IMR-90 (cell line): ENCODE measurements at regions not wholly inside any gene's neighbourhood (a gene's known extent, or its start where the extent isn't known, plus 50 kb on each side); places are given as distances from the start of the nearest gene placed in this dataset.

Source experiments
- ATAC-seq: fragments of 200-7000 bp; cut with Tn5 transposase; 2 replicates; pipeline ENCODE4 v1.9.1; 2020; ENCODE audit warnings: low read depth, mild to moderate bottlenecking, moderate library complexity
- BruUV-seq: library from RNA; stranded (reverse); fragments of 400-500 nt; replicated peaks from 2 replicates; lab custom pipeline; 2021; lab: Mats Ljungman, UMichigan
- CTCF ChIA-PET: fragments of 300-600 bp; formaldehyde crosslinking; extraction: SDS; loops from one replicate; lab custom pipeline; 2021; ENCODE audit warnings: antibody characterized with exemption; lab: Yijun Ruan, JAX
- POLR2A ChIA-PET: fragments of 300-600 bp; sonication (Branson Sonifier 250); formaldehyde crosslinking; loops from one replicate; lab custom pipeline; 2022; ENCODE audit warnings: antibody characterized with exemption; ENCODE audit not compliant: unreplicated experiment; lab: Charles Lee
- DNase-seq: peaks from one replicate; pipeline ENCODE4 v3.0.0; 2013
- H2AFZ ChIP-seq: replicated peaks from 2 replicates; pipeline ENCODE3; 2013; ENCODE audit warnings: low read length, mild to moderate bottlenecking; ENCODE audit not compliant: poor library complexity
- H2AK5ac ChIP-seq: 2 replicates; pipeline ENCODE4 v1.6.1; 2013; ENCODE audit warnings: low read depth, low read length, inconsistent platforms
- H2AK9ac ChIP-seq: replicated peaks from 2 replicates; pipeline ENCODE3; 2013; ENCODE audit warnings: mild to moderate bottlenecking, low read depth, low read length, moderate library complexity; ENCODE audit not compliant: poor library complexity
- H2BK120ac ChIP-seq: 2 replicates; pipeline ENCODE4 v1.6.1; 2013; ENCODE audit warnings: low read depth, low read length, inconsistent platforms
- H2BK15ac ChIP-seq: 3 replicates; pipeline ENCODE4 v1.6.1; 2013; ENCODE audit warnings: low read depth, low read length, inconsistent platforms
- H2BK20ac ChIP-seq: 2 replicates; pipeline ENCODE4 v1.6.1; 2013; ENCODE audit warnings: low read depth, mild to moderate bottlenecking, inconsistent platforms, low read length, moderate library complexity
- H2BK5ac ChIP-seq: 2 replicates; pipeline ENCODE4 v1.6.1; 2013; ENCODE audit warnings: mild to moderate bottlenecking, low read depth, low read length, inconsistent platforms; ENCODE audit not compliant: poor library complexity, severe bottlenecking
- H3K14ac ChIP-seq: replicated peaks from 2 replicates; pipeline ENCODE4 v1.6.1; 2013; ENCODE audit warnings: low read depth, low read length, inconsistent platforms
- H3K18ac ChIP-seq: 2 replicates; pipeline ENCODE4 v1.6.1; 2013; ENCODE audit warnings: low read depth, low read length, control low read depth
- H3K23ac ChIP-seq: 2 replicates; pipeline ENCODE4 v1.6.1; 2013; ENCODE audit warnings: low read depth, low read length, inconsistent platforms
- H3K27ac ChIP-seq: 2 replicates; pipeline ENCODE4 v1.5.1; 2013; ENCODE audit warnings: mild to moderate bottlenecking, control low read depth, low read length; ENCODE audit not compliant: insufficient read depth
- H3K27me3 ChIP-seq: 2 replicates; pipeline ENCODE4 v1.6.1; 2013; ENCODE audit warnings: low read length; ENCODE audit not compliant: control insufficient read depth, insufficient read depth
- H3K36me3 ChIP-seq: 2 replicates; pipeline ENCODE4 v1.6.1; 2013; ENCODE audit warnings: low read length, mixed read lengths; ENCODE audit not compliant: control insufficient read depth, insufficient read depth
- H3K4ac ChIP-seq: 2 replicates; pipeline ENCODE4 v1.6.1; 2013; ENCODE audit warnings: low read depth, low read length, inconsistent platforms
- H3K4me1 ChIP-seq: 2 replicates; pipeline ENCODE4 v1.6.1; 2013; ENCODE audit warnings: low read length, mixed read lengths; ENCODE audit not compliant: control insufficient read depth, insufficient read depth
- H3K4me2 ChIP-seq: 2 replicates; pipeline ENCODE4 v1.6.1; 2013; ENCODE audit warnings: low read depth, mild to moderate bottlenecking, control low read depth, low read length, moderate library complexity
- H3K4me3 ChIP-seq: 2 replicates; pipeline ENCODE4 v1.5.1; 2013; ENCODE audit warnings: low read depth, mild to moderate bottlenecking, control low read depth, low read length, moderate library complexity; ENCODE audit not compliant: insufficient read depth
- H3K56ac ChIP-seq: 2 replicates; pipeline ENCODE4 v1.6.1; 2013; ENCODE audit warnings: low read length, inconsistent platforms; ENCODE audit not compliant: insufficient read depth; ENCODE audit errors: extremely low read depth
- H3K79me1 ChIP-seq, 2 experiments: 2 replicates each; pipeline ENCODE4 v1.6.1; 2013; ENCODE audit warnings: low read length in 2 of 2, inconsistent platforms in 1 of 2, low read depth in 1 of 2
- H3K9ac ChIP-seq: 2 replicates; pipeline ENCODE4 v1.6.1; 2013; ENCODE audit warnings: low read depth, low read length, control low read depth
- H3K9me1 ChIP-seq: 2 replicates; pipeline ENCODE4 v1.6.1; 2013; ENCODE audit warnings: low read length, inconsistent platforms; ENCODE audit not compliant: insufficient read depth
- H3K9me3 ChIP-seq: 2 replicates; pipeline ENCODE4 v1.6.1; 2013; ENCODE audit warnings: low read length; ENCODE audit not compliant: control insufficient read depth, insufficient read depth
- H4K20me1 ChIP-seq: 2 replicates; pipeline ENCODE4 v1.6.1; 2013; ENCODE audit warnings: low read length, inconsistent platforms; ENCODE audit not compliant: insufficient read depth
- H4K5ac ChIP-seq: 2 replicates; pipeline ENCODE4 v1.6.1; 2013; ENCODE audit warnings: mild to moderate bottlenecking, low read depth, low read length, control low read depth
- H4K8ac ChIP-seq, 2 experiments: 2 replicates each; pipeline ENCODE4 v1.6.1; 2013; ENCODE audit warnings: low read depth in 2 of 2, low read length in 2 of 2, control low read depth in 1 of 2, inconsistent platforms in 1 of 2
- H4K91ac ChIP-seq: 2 replicates; pipeline ENCODE4 v1.6.1; 2013; ENCODE audit warnings: low read depth, low read length, inconsistent platforms; ENCODE audit not compliant: insufficient read depth
- BHLHE40 ChIP-seq: fragments of 150-350 bp; IDR thresholded peaks from 2 replicates; pipeline ENCODE4 v1.6.1; 2016; ENCODE audit warnings: mild to moderate bottlenecking, low read depth, low read length
- CHD1 ChIP-seq: IDR thresholded peaks from 2 replicates; pipeline ENCODE4 v1.6.1; 2012; ENCODE audit warnings: low read depth, low read length, improper control_type of control experiment
- MAFK ChIP-seq: IDR thresholded peaks from 2 replicates; pipeline ENCODE4 v1.6.1; 2012; ENCODE audit warnings: low read depth, low read length, improper control_type of control experiment
- MXI1 ChIP-seq: IDR thresholded peaks from 2 replicates; pipeline ENCODE4 v1.6.1; 2012; ENCODE audit warnings: low read depth, mild to moderate bottlenecking, low read length, moderate library complexity, borderline replicate concordance
- NFE2L2 ChIP-seq: fragments of 150-350 bp; IDR thresholded peaks from 2 replicates; pipeline ENCODE4 v1.6.1; 2016; ENCODE audit warnings: low read depth, mild to moderate bottlenecking, low read length
- POLR2A ChIP-seq: IDR thresholded peaks from 2 replicates; pipeline ENCODE4 v1.6.1; 2012; ENCODE audit warnings: mild to moderate bottlenecking, low read depth, low read length
- RAD21 ChIP-seq: IDR thresholded peaks from 2 replicates; pipeline ENCODE4 v1.6.1; 2012; ENCODE audit warnings: low read length, improper control_type of control experiment
- RFX5 ChIP-seq: IDR thresholded peaks from 2 replicates; pipeline ENCODE4 v1.8.0; 2012; ENCODE audit warnings: low read depth, mild to moderate bottlenecking, low read length, moderate library complexity
- WGBS, 2 experiments: methylation state at CpG; one replicate each; pipeline versions ENCODE4 v1.1.5 to v1.1.7; 2013; ENCODE audit warnings: missing lambda C conversion rate in 2 of 2; ENCODE audit not compliant: insufficient read length in 1 of 2; ENCODE audit errors: extremely low coverage in 2 of 2; 5-methylcytosine and 5-hydroxymethylcytosine counted together
- dilution Hi-C: fragments of 300-500 bp; cut with HindIII; formaldehyde crosslinking; loops from one replicate; pipeline ENCODE4 v1.14.3; 2018; ENCODE audit warnings: low sequenced_read_pairs; ENCODE audit not compliant: unreplicated experiment
- in situ Hi-C: fragments of 300-500 bp; cut with MboI; formaldehyde crosslinking; loops from 3 replicates; pipeline ENCODE4 v1.14.3; 2019; ENCODE audit warnings: low sequenced_read_pairs, inconsistent platforms, mixed read lengths
- intact Hi-C: fragments of 100-400 bp; cut with micrococcal nuclease; formaldehyde crosslinking; loops from 2 replicates; pipeline ENCODE4 v1.10.0; 2022
- TF ChIP-seq, protein P1 (sequence below): fragments of 150-350 bp; IDR thresholded peaks from 2 replicates; pipeline ENCODE4 v1.6.1; 2016; ENCODE audit warnings: low read depth, mild to moderate bottlenecking, low read length, moderate library complexity, borderline replicate concordance
- TF ChIP-seq, protein P2 (sequence below): fragments of 150-350 bp; IDR thresholded peaks from 2 replicates; pipeline ENCODE4 v1.6.1; 2017; ENCODE audit warnings: mild to moderate bottlenecking, antibody characterized with exemption, low read length, low read depth

DNA sequence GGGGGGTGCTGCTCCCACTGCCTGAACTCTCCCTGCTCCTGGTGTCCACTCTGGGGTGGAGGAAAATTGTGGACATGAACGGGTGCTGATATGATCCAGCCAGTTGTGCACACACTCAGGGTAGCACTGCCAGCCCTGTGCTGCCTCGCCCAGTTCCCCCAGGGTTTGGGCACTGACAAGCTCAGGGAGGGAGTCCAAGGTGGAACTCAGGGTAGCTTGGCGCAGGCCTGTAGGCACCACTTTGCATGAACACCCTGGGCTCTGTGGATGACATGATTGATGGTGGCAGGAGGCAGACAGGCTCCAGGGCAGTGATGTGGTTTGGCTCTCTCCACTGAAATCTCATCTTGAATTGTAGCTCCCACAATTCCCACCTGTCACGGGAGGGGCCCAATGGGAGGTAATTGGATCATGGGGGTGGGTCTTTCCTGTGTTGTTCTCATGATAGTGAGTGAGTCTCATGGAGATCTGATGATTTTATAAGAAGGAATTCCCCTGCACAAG is 572.0 kb upstream of the PABPC4L start:
- in situ Hi-C loops: no loop called here
- dilution Hi-C loops: no loop called here
- H3K4me1 ChIP-seq: no peaks in the 10 kb centered on the region
- no peaks in the 10 kb centered on the region for H3K9me1 ChIP-seq
- no peak overlapping the region for H2AFZ ChIP-seq
- H2BK15ac ChIP-seq: no peak overlapping the region
- no peaks in the 10 kb centered on the region for H3K36me3 ChIP-seq
- H2AK5ac ChIP-seq: no peak overlapping the region
- no peak overlapping the region for H3K4me3 ChIP-seq
- BruUV-seq: no TSS peak
- peaks cover 13% of the 10 kb centered on the region for H3K9me3 ChIP-seq
- no peak overlapping the region for H3K27ac ChIP-seq
- DNase-seq (no peak), ATAC-seq (no peak)
- no peak overlapping the region for H3K23ac ChIP-seq
- H3K4ac ChIP-seq: no peak overlapping the region
- no peak overlapping the region for H4K5ac ChIP-seq
- H4K91ac ChIP-seq: no peak overlapping the region
- H3K18ac ChIP-seq: no peak overlapping the region
- no peak overlapping the region for H3K56ac ChIP-seq
- H3K27me3 ChIP-seq: no peaks in the 10 kb centered on the region
- H2BK120ac ChIP-seq: no peak overlapping the region
- POLR2A ChIA-PET: no interaction called here
- no peak for TF ChIP-seq POLR2A
- TF ChIP-seq, protein P1, sequence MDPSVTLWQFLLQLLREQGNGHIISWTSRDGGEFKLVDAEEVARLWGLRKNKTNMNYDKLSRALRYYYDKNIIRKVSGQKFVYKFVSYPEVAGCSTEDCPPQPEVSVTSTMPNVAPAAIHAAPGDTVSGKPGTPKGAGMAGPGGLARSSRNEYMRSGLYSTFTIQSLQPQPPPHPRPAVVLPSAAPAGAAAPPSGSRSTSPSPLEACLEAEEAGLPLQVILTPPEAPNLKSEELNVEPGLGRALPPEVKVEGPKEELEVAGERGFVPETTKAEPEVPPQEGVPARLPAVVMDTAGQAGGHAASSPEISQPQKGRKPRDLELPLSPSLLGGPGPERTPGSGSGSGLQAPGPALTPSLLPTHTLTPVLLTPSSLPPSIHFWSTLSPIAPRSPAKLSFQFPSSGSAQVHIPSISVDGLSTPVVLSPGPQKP: no peak
- no peak for TF ChIP-seq RAD21
- no peak for TF ChIP-seq BHLHE40
- no peak for TF ChIP-seq CHD1
- no peak for TF ChIP-seq RFX5
- TF ChIP-seq MXI1: no peak
- no peak for TF ChIP-seq NFE2L2
- TF ChIP-seq, protein P2, sequence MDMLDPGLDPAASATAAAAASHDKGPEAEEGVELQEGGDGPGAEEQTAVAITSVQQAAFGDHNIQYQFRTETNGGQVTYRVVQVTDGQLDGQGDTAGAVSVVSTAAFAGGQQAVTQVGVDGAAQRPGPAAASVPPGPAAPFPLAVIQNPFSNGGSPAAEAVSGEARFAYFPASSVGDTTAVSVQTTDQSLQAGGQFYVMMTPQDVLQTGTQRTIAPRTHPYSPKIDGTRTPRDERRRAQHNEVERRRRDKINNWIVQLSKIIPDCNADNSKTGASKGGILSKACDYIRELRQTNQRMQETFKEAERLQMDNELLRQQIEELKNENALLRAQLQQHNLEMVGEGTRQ: no peak
- TF ChIP-seq MAFK: no peak
- H2BK5ac ChIP-seq: no peak overlapping the region
- no peak overlapping the region for H2BK20ac ChIP-seq
- H3K79me1 ChIP-seq: no peaks in the 10 kb centered on the region
- intact Hi-C loops: no loop called here
- no peak overlapping the region for H3K4me2 ChIP-seq
- H4K8ac ChIP-seq: no peak overlapping the region
- no peak overlapping the region for H3K9ac ChIP-seq
- no CpG with 5 or more reads among the region's 4 CpGs for whole genome bisulfite sequencing, 2 experiments
- H2AK9ac ChIP-seq: no peak overlapping the region
- no peaks in the 10 kb centered on the region for H4K20me1 ChIP-seq
- H3K14ac ChIP-seq: no peak overlapping the region
- CTCF ChIA-PET: no interaction called here
